ENCODE measurements at regions not wholly inside any gene's neighbourhood (a gene's known extent, or its start where the extent isn't known, plus 50 kb on each side); places are given as distances from the start of the nearest gene placed in this dataset.

DNA sequence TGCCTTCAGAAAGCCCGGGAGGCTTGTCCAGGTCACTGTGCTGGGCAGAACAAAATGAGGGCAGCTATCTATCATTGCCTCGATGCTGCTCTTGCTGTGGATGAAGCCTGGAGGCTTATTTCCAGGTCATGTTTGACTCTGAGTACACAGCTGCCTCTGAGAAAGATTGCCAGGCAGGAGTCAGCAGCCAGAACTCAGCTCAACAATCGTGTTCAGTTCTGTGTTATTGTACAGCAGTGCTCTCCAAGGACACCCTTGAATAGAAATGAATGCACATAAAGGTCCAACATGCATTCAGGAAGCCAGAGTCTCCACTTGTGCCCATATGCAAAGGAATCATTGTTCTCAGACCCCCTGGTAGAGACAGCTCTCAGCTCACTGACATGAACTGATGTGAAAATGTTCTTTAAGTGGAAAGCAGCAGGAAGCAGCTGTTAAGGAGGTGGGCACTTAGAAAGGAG lies 61.7 kb upstream of the ZFR start:
- FAIRE-seq (no peak), DNase-seq (ENCODE audit: low read depth) (peak; percentile 27)
- Histone ChIP-seq H3K36me3 (ENCODE audit: control insufficient read depth, insufficient read depth, low read length) (no peaks in the 10 kb centered on the region), H3K27me3 (ENCODE audit: control insufficient read depth, insufficient read depth, low read length) (peaks cover under 1% of the 10 kb centered on the region), H3K4me3 (ENCODE audit: low read depth, low read length) (no peak overlapping the region)
- no peak for TF ChIP-seq CTCF (IDR thresholded peaks at IDR 0.05; ENCODE audit: insufficient read depth, low read length, severe bottlenecking)

DNA sequence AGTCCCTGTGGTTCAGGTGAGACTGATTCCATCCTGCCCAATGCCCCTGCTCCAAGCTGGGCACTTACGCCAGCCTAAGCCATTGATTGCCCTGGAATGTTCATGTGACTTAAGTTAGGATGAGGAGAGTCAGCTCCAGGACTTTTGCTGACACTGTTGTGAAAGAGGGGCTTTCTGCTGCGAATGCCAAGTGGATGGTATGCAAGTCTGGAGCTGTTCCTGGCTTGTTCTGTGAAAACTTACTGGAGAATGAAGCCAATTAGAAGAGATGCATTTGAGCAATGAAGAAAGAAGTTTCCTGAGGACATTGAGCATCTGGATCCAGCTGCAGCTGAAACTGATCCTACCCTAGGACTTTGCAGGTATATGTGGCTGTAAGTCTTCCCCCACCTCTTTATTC lies 61.2 kb upstream of the ZFR start:
- FAIRE-seq (peak; percentile 47), DNase-seq (ENCODE audit: low read depth) (peak; percentile 81)
- H3K27me3 ChIP-seq (ENCODE audit: control insufficient read depth, insufficient read depth, low read length) = peaks cover 2% of the 10 kb centered on the region

DNA sequence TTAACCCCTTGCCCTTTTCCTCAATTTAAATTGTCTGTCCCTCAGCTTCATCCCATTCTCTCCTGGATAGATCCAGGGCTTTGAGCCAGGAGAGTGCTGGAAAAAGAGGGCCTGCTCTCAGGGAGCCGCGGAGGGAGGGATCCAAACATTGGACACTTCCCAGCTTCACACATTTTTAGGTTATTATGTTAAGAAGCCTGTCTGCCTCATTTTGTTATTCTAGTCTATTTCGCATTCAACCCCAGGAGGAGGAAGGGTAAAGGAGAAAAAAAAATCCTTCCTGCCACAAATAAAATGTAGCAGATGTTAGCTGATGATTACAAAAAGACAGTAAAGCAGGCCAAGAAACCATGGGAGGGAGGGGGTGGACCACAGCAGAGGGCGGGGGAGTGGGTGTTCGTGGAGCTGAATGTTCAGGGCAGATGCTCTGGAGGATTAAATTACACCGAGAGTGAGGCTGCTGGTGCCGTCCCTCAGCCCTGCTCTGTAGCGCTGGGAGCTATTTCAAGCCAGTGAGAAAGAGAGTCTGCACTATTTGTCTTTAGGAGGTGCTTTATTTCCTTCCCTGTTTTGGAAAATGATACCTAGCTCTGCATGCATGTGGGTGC lies 60.6 kb upstream of the ZFR start:
- TF ChIP-seq CTCF (IDR thresholded peaks at IDR 0.05; ENCODE audit: insufficient read depth, low read length, severe bottlenecking) = no peak
- Histone ChIP-seq H3K4me3 (ENCODE audit: low read depth, low read length) (no peak overlapping the region), H3K27me3 (ENCODE audit: control insufficient read depth, insufficient read depth, low read length) (peaks cover 2% of the 10 kb centered on the region), H3K36me3 (ENCODE audit: control insufficient read depth, insufficient read depth, low read length) (no peaks in the 10 kb centered on the region)
- FAIRE-seq (no peak), DNase-seq (ENCODE audit: low read depth) (peak; percentile 8)

More for the DNA sequence above, 61.2 kb upstream of the ZFR start:
- Histone ChIP-seq H3K36me3 (ENCODE audit: control insufficient read depth, insufficient read depth, low read length) (no peaks in the 10 kb centered on the region), H3K4me3 (ENCODE audit: low read depth, low read length) (no peak overlapping the region)
- TF ChIP-seq CTCF (IDR thresholded peaks at IDR 0.05; ENCODE audit: insufficient read depth, low read length, severe bottlenecking) = no peak

DNA sequence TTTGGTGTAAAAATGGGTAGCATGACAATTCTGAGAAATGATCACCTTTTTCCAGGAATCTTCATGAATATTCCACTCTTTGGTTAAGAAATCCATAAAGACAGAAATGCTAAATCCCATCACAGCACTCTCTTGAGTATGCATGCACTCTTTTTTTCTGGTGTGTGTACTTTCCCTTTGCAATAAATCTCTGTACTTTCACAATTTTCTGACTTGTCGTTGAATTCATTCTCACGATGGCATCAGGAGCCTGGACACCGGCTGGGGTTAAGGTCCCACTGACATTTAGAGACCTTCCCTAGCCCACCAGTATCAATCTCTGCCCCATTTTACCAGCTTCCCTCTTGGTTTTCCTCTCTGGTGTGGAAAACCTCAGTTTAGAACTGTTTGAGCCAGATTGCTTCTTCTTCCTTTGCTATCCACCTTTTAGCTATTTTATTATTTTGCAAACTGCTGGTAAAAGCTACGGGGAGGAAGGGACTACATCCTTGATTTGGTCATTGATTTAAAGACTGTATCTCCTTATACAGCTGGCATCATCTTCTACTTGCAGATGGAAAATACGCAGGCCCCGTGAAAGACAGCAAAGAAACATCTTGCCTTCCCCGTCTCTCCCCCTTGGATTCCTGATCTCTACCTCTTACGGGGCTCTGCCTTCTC lies 59.9 kb upstream of the ZFR start:
- no peak for DNase-seq (ENCODE audit: low read depth)
- no peak overlapping the region for H3K4me3 ChIP-seq (ENCODE audit: low read depth, low read length)
- H3K27me3 ChIP-seq (ENCODE audit: control insufficient read depth, insufficient read depth, low read length) = peaks cover 2% of the 10 kb centered on the region
- no peak for FAIRE-seq
- H3K36me3 ChIP-seq (ENCODE audit: control insufficient read depth, insufficient read depth, low read length) = no peaks in the 10 kb centered on the region
- no peak for TF ChIP-seq CTCF (IDR thresholded peaks at IDR 0.05; ENCODE audit: insufficient read depth, low read length, severe bottlenecking)

DNA sequence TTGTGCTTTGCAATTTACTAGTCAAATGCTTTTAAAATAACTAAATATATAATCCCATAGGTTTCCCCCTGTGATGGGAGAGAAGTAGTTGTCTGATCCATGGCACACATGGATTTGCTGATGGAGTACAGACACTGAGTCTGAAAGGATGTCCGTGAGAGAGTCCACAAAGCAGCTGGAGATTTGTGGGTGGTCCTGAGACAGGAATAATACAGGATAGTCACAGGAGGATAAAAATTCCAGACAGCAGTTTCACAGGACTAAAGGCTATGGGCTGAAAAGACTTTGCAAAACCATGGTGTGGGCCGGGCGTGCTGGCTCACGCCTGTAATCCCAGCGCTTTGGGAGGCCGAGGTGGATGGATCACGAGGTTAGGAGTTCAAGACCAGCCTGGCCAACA lies 58.7 kb upstream of the ZFR start:
- DNase-seq (ENCODE audit: low read depth) = no peak
- no peaks in the 10 kb centered on the region for H3K36me3 ChIP-seq (ENCODE audit: control insufficient read depth, insufficient read depth, low read length)
- H3K4me3 ChIP-seq (ENCODE audit: low read depth, low read length) = no peak overlapping the region
- TF ChIP-seq CTCF (IDR thresholded peaks at IDR 0.05; ENCODE audit: insufficient read depth, low read length, severe bottlenecking) = no peak
- FAIRE-seq = no peak
- peaks cover 2% of the 10 kb centered on the region for H3K27me3 ChIP-seq (ENCODE audit: control insufficient read depth, insufficient read depth, low read length)

Data from bronchial epithelial cell (primary cell).